Amygdala (tissue), 56 donors: ENCODE measurements at regions not wholly inside any gene's neighbourhood (a gene's known extent, or its start where the extent isn't known, plus 50 kb on each side); places are given as distances from the start of the nearest gene placed in this dataset.
"Not testable (repeated sequence)": the region's sequence is repeated elsewhere in the genome, so short reads cannot be mapped to it uniquely, and the experiment has no call there.

Experiments used
- DNase-seq, 56 donors: peaks; one replicate each; lab custom pipeline; 2025; lab: John Stamatoyannopoulos, UW

DNA sequence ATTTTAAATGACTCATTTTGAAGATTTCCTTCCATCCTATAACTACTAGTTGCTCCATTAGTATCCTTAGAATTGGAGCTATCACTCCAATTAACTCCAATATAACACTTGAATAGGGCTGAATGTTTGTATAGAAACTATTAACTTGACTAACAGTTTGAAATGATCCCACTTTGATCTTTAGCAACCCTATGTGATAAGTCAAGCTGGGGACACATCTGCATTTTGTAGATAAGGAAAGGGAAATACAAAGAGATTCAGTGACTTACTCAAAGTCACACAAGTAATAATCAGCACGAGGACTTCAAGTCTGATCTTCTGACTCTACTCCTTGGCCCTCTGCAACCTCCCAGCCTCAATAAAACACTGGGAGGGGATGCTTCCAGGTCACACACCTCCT lies 101.1 kb downstream of the TMEM215 start:
- DNase-seq = no peak

DNA sequence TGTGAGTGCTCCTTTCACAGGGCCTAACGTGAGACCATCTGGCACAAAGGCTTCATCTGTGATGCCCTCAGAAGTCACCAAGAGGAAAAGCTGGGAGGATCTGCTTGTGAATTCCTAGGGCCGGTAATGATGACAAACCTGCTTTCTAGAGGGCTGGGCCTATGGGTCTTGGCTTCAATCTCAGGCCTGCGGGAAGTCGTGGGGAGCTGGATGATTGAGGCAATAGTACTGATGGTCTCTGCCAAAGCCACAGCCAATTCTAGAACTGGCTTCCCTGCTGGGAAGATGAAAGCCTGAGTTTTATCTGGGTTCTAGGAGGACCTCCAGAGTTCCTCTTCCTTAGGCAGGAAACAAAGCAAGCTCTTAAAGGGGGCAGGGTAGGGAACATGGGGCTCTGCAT lies 102.7 kb downstream of the TMEM215 start:
- no peak for DNase-seq

DNA sequence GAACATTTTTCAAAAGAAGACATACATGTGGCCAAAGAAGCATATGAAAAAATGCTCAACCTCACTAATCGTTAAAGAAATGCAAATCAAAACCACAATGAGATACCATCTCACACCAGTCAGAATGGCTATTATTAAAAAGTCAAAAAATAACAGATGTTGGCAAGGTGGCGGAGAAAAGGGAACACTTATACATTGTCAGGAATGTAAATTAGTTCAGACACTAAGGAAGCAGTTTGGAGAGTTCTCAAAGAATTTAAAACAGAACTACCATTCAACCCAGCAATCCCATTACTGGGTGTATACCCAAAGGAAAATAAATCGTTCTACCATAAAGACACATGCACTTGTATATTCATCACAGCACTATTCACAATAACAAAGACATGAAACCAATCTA lies 106.9 kb downstream of the APTX start:
- DNase-seq = not testable (repeated sequence)

DNA sequence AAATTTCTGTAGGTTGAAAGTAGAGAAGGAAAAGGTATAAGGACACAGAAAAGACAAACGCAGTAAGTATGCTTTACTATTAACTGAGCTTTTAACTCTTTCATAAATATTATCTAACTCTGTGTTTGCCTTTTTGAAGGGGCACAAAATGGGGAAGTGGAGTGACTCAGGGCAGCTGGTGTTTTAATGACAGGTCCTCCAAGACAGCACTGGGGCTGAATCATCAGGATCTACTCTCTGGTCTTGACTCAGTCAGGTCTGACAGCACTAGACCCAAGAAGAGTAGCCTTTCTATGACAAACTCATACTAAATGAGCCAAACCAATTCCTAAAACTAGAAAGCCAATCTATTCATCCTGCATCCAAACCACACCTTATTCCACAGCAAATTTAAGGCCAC lies 102.2 kb downstream of the APTX start:
- no peak for DNase-seq

DNA sequence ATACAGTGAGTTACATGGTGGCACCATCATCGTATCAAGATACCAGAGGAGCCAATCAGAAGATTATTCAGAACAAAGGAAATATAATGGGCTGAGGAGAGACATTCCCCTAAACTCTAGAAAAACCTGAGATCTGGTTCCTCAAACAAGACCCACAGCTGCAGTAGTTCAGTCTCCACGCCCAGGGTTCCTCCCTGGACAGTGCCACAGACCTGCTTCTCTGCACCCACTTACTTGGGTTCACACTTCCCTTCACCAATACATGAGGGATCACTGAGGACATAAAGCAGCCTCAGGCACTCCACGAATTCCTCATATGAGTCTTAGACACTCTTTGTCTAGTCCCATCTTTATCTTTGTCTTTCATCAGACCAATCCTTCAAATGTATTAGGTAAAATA lies 101.7 kb downstream of the APTX start:
- no peak for DNase-seq

DNA sequence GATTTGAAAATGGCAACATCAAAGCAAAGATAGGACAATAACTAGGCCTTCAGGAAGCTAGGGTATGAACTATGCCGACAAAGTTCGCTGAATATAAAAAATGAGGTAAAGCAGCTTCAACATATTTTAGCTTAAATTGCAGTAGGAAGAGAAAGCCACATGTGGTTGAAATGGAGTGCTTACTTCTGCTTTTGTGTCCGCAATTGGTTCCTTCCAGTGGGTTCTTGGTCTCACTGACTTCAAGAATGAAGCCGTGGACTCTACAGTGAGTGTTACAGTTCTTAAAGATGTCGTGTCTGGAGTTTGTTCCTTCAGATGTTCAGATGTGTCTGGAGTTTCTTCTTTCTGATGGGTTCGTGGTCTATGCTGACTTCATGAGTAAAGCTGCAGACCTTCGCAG lies 95.2 kb downstream of the APTX start:
- DNase-seq = no peak

DNA sequence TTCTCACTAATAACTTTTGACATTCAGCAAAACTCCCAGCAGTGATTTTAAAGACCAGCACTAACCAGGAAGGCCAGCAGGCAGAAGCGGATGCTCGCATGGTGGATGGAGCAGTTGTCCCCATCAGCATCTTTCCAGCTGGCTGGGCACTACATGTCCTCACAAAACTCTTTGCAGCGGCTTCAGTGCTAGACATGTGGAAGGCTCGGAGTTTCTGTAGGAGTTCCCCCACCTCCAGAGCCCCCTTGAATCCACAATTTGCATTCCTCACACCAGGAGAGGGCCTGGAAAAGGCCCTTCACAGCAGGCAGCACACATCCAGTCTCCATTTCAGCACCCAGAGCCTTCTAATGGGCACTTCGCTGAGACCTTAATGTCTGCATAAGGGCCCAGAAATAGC lies 85.6 kb downstream of the APTX start:
- DNase-seq = no peak

DNA sequence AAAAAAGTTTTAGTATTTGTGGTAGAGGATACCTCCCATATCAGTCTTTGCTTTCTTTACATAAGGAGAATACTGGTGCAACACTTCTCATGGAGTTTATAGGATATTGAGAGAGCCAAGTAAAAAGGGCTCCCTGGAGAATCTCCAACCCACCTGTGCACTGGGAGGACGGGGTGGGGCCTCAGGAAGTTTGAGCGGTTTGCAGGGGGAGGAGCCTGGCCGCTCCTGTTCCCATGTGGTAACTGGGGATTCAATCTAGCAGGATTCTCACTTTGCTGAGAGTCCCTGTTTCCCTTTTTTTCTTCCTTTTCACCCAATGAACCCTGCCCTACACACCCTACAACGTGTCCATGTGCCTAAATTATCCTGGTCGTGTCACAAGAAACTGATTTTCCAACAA lies 82.8 kb downstream of the APTX start:
- no peak for DNase-seq
